Activated T-helper 9 cell treated with anti-CD3 and anti-CD28 coated beads, Interleukin-2, amount 50 U/mL, for 16 hours (primary cell): ENCODE measurements at regions not wholly inside any gene's neighbourhood (a gene's known extent, or its start where the extent isn't known, plus 50 kb on each side); places are given as distances from the start of the nearest gene placed in this dataset.

Experiments
- DNase-seq: peaks from one replicate; pipeline ENCODE4 v3.0.0-alpha.2; 2020; ENCODE audit warnings: low read depth

DNA sequence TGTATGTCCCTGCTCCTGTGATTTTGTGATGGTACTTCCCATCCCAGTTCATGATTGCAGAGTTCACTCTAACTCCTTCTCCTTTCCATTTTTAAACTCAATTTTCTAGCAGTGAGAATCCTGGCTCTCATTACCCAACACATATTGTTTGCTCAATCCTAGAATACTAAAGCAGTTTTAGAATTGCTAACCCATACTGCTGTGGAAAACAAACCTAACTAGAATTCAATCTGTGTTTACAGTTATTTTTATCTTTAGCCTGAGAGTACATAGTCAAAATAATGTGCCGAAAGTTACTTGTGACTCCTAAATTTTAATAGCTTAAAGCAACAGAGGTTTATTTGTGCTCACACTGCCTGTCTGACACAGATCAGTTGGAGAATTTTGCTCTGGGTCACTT lies 508.0 kb downstream of the AACS start:
- DNase-seq: no peak

DNA sequence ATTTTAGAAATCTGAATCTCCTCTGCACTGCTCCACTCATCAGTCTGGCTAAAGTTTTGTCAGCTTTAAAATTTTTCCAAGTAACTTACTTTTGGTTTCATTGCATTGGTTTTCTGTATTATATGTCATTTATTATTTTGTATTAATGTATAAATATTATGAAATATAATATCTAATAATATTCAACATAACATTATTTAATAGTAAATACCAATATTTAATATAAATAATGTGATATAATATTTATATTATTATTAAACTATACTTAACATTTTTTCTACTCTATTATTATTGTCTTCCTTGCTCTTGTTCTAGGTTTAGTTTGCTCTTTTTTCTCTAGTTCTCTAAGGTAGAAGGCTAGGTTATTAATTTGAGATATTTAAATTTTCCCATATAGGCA lies 512.1 kb downstream of the AACS start:
- DNase-seq: no peak

DNA sequence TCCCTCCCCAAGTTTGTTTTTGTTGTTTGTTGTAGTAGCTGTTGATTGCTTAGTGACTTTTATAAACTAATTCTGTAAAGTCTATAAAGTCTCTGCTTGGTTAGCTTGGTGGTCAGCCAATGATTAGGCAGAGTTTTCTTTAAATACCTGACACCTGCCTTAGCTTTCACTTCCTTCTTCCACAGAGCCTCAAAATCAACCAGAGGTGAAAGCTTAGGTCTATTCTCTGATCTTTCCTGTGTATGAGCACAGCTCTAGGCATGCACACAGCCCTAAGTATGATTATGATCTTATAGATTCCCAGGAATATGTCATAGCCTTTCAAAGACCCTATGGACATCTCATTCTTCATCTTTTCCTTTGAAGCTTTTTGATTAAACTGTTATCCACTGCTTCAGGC lies 514.7 kb downstream of the AACS start:
- DNase-seq: no peak

DNA sequence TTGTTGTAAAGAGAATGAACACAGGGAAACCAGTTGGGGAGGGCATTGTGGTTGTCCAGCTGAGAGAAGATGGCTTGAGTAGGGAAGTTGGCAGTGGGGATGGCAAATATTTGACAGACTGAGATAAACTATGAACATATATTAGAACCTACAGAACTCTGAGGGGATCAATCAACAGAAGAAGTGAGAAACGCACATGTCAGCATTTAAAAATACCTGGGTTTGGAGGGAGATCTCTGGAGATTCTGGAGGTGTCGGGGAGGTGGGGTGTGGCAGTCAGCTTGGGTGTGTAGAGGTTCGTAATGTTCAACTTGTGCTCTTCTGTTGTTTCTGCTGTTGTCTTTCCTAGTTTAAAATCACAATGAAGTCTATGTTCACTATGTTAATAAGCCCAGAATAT lies 517.8 kb downstream of the AACS start:
- no peak for DNase-seq

DNA sequence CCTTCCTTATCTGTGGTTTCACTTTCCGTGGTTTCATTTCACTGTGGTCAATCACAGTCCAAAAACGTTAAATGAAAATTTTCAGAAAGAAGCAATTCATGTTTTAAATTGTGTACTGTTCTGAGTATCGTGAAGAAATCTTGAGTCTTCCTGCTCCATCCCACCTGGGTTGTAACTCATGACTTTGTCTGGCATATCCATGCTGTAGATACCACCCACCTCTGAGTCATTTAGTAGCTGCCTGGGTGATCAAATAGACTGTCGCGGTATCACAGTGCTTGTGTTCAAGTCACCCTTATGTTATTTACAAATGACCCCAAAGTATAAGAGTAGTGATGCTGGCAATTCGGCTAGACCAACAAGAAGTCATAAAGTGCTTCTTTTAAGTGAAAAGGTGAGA lies 521.2 kb downstream of the AACS start:
- DNase-seq: no peak

DNA sequence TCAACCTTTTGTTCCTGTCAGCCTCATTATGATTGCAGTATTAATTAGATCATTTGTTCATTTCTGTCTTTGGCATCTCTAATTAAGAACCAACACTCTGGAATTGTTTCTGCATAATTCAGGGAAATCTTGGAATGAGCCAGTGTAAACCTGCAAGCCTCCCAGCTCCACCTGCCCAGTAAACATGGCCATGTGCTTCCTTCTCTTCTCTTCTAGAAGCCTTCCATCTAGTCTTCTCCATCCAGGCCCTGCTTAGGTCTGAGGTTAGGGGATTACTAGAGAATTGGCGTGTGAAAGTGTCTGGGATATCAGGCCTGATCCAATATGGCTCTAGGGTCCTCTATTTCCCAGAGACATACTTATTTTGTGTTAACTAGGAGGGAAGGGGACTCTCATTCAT lies 528.0 kb downstream of the AACS start:
- no peak for DNase-seq

DNA sequence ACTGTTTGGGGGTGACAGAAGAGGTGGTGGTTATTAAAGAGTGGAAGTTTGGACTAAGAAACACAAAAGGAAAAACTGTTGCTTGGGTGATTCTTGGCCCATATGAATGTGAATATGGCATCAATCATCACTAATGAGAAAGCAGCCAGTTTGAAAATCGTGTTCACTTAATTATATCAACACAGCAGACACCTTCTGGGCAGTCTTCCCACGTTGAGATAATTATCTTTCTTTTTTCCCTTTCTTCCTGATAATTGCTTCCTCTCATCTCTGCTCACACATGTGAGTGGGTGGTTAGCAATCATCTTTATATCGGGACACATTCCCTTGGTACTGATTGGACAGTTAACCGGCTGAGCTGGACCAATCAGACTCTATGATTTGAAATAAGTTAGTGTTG lies 539.7 kb downstream of the AACS start:
- DNase-seq: no peak

DNA sequence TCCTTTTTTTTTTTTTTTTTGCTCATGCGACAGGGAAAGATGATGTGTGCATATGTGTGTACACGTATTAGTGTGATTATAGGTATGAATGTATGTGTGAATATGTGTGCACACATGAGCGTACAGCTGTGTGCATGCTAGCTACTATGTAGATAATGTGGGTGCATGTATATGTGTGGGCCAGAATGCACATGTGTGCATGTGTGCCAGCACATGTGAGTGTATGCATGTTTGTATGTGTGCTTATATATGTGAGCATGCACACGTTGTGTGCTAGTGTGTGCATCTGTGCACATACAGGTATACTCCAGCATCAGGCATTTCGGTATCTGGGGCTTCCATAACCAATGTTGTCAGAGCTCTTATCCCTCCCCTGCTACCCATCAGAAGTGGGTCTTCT lies 541.1 kb downstream of the AACS start:
- no peak for DNase-seq

DNA sequence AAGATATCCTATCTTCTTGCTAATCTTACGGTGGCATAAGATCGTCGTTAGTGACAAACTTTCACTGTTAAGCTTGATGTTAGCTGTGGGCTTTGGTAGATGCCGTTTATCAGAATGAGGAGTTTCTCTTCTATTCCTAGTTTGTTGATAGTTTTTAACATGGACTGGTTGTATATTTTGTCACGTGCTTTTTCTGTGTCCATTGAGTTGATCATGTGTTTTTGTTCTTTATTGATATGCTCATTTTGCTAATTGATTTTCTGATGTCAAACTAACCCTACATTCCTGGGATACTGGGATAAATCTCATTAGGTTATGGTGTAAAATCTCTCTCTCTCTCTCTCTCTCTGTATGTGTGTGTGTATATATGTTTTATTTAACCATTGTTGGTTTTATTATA lies 545.1 kb downstream of the AACS start:
- no peak for DNase-seq

DNA sequence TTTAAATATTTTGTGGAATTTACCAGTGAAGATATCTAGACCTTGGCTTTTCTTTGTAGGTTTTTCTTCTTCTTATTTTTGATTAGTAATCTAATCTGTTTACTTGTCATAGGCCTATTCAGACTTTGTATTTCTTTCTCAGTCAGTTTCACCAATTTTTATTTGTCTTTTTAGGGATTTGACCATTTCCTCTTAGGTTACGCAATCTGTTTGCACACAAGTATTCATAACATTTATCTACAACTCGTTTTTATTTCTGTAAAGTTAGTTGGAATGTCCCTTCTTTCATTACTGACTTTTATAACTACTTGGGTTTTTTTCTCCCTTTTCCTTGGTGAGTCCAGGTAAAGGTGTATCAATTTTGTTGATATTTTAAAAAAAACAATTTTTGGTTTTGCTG lies 545.7 kb downstream of the AACS start:
- DNase-seq: no peak

DNA sequence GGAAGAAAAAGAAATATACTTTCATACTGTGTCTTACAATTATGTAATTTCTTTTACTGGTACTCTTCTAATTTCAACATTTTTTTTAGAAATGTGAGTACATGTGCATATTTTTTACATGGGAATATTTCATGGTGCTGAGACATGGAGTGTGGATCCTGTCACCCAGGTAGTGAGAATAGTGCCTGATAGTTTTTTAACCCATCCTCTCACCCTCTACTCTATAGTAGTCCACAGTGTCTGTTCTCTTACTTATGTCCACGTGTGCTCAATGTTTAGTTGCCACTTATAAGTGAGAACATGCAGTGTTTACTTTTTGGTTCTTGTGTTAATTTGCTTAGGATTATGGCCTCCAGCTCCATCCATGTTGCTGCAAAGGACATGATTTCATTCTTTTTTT lies 548.8 kb downstream of the AACS start:
- no peak for DNase-seq

DNA sequence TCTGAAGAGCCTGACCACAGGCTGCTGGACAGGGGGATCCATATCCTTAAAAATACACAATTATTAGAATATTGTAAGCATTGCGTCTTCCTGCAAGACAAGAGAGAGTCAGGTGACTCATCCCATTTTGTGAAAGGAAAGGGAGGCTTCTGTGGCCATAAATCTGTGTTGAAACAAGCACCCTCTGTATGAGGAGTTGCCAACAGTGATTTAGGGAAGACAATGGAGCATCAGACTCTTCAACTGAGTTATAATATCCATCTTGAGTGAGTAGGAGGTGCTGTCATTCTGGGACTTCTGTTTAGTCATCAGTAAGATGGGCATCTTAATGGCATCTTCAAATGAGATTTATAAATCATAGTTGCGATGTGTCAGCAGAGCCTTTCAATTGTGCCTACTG lies 554.5 kb downstream of the AACS start:
- DNase-seq: no peak

DNA sequence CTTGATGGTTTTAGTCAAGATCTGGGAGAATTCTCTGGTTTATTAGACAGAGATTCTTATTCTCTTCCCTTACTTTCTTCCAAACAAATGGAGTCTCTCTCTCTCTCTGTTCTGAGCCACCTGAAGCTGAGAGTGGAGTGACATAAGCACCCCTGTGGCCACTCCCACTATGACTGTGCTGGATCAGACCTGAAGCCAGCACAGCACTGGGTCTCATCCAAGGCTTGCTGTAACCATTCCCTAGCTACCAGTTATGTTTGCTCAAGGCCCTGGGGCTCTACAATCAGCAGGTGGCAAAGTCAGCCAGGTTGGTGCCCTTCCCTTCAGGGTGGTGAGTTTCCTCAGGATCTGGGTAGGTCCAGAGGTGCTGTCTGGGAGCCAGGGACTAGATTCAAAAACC lies 568.5 kb downstream of the AACS start:
- no peak for DNase-seq

DNA sequence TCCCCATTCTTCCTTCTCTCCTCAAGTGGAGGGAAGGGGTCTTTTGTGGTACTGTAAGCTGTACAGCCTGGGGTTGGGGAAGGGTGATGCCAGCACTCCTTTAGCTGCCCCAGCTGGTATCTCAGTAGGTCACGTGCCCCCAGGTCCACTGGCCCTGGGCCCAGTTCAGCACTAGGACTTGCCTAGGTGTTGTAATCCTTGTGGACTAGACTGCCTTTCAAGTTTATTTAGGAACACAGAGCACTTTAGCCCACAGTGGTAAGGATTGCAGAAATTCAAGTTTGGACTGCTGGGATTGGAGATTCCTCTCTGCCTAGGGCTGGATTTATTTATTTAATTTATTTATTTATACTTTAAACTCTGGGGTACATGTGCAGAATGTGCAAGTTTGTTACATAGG lies 569.6 kb downstream of the AACS start:
- no peak for DNase-seq

DNA sequence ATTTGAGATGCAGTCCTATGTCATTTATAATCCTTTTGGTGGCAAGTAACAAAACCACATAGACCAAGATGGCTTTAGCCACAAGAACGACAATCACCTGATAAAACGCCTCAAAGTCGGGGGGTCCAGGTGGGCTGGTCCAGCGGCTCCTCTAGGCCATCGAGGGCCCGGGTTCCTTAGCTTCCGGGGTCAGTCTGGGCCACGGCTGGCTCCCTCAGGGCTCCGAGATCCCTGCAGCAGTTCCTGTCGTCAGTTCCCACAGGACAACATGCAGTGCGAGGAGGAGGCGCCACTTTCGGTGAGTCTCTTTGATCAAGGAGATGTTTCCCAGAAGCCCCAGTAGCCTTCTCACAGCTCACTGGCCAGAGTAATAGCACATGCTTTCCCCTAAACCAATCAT lies 574.6 kb downstream of the AACS start:
- DNase-seq: no peak

DNA sequence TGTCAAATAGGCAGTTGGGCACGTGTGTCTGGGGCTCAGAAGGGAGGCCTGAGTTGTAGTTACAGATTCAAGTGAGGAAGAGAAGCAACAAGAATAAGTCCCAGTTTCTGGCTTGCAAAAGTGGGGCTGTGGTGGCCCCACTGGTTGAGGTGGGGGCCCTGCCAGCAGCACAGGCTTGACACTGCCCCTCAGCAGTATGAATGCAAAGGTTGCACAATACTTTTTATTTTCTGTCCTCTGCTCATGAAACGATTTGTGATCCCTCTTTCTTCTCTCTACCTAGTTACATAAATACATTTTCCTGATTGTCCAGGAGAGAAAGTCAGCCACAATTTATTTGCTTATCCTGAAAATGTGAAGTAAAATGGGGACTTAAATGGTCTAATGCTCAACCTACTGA lies 577.8 kb downstream of the AACS start:
- no peak for DNase-seq

DNA sequence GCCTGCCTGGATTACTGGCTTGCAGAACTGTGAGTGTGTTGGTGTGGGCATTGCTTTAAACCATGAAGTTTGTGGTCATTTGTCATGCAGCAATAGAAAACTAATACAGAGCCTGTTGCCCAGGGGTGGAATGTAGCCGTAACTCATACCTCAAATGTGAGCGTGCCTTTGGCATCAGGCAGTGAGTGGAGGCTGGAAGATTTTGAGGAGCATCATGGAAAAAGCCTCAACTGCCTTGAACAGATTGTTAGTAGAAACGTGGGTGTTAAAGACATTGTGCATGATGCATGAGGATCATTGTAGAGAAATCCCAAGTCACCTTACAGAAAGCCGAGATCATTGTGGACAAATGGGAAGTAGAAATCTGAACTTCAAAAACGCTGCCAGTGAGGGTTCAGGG lies 580.5 kb downstream of the AACS start:
- DNase-seq: no peak

DNA sequence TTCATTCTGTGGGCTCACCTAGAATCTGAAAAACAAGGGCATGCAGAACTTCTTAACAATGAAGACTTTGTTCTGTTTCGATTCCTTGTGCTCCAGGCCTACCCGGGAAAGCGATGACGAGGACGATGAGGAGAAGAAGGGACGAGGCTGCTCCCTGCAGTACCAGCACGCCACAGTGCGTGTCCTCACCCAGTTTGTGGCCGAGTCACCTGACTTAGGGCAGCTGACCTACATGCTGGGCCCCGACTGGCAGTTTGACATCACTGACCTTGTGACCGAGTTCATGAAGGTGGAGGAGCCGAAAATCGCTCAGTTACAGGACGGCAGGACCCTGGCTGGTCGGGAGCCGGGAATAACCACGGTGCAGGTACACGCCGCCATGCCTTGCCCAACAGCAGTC lies 585.4 kb downstream of the AACS start:
- no peak for DNase-seq

DNA sequence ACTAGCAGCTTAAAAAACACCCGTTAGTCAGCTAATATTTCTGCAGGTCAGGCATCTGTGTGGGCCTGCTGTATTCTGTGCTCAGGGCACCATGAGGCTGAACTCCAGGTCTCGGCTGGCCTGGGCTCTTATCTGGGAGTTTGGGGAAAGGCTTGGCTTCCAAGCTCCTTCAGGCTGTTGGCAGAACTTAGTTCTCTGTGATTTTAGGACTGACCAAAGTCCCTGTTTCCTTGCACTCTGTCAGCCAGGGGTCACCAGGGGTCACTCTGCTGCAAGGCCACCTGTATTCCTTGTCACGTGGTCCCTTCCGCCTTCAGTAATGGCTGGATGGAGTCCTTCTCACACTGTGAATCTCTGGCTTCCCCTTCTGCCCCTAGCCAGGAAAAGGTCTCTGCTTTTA lies 586.4 kb downstream of the AACS start:
- no peak for DNase-seq

DNA sequence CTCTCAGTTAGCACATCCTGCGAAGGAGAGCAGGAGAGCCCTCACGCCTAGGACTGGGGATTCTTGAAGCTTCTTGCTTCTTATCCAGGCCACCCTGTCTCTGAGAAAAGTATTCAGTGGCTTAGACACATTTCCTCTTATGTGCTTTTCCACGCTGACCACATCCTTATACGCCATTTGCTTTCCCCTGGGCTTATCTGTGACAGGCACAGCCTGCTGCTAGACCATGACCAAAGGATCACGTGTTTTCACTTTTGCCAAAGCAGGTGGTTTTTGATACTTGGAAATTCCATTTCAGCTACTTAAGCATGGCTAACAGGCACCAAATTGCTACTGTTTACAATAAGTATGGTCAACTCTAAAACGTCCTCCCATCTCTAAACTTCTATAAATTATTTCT lies 587.4 kb downstream of the AACS start:
- no peak for DNase-seq

DNA sequence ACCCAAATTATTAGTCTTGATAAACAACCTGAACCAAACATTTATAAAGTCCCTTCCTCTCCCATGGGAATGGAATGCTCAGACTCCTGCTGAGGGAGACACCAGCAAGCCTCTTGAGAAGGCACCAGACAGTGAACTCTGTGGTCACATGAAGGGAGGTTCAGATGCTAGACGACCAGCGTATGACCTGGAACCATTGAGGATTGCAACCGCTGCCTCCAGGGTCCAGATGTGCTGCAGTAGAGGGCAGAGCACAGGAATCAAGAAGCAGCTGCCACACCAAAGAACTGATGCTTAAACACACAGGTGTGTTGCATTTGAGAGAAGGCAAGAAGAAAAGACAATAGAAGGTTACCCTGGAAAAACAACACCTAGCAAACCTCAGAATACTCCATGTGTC lies 592.4 kb downstream of the AACS start:
- DNase-seq: no peak

DNA sequence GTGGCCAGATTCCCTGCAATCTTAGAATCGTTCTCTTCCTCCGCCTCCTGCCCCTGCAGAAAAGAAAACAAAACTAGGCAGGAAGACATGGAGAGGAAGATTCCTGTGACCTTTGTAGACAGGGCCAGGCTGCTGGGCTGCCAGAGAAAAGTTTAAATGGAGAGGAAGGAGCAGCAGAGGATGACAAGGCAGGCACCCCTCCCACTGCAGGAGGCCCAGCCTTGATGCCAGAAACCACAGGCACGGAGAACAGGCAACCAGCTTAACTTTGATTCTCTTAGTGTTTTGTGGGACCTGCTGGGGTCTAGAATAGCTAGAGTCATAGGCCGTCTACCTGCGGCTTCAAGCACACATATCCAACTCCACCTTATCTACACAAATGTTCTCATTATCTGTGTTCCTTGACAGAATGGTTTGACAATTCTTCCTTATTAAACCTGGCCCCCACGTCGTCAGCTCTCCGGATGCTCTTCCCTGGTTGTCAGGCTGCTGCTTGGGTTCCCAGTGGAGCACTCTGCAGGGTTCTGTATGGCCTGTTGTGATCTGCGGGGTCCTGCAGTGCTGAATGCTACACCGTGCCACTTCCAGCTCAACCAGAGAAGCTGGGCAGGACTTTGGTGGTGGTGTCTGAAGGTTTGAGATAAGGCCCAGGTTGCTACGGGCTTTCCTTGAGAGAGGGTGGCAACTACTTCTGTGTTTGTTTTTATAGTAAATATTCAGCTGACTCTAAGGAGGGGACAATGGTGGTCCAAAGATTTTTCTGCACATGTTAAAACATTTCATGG lies 609.5 kb downstream of the AACS start:
- no peak for DNase-seq

DNA sequence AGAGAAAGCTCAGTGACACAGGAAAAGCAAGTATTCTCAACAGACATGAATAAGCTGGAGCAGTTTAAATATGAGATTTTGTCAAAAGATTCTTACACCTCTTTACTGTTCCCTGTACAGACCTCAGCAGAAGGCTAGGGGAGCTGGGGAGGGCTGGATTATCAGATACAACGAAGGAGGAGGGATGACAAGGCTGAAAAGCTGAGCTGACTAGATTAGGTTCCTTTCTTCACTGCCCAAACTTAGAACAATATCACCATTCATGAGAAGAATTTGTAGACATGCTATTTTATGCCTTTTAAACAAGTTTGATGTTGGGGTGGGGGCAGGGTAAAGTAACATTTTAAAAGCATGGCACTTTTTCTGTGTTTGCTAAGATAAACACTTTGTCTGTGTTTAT lies 611.1 kb downstream of the AACS start:
- DNase-seq: no peak

DNA sequence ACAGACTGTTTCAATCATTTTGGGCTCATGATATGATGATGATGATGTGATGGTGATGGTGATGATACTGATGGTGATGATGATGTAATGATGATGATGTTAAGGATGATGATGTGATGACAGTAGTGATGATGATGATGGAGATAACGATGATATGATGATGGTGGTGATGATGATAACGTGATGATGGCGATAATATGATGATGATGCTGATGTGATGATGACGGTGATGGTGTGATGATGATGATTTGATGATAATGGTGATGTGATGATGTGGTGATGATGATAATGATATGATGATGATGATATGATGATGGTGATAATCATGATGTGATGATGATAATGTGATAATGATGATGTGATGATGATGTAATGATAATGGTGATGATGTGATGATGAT lies 612.6 kb downstream of the AACS start:
- no peak for DNase-seq

DNA sequence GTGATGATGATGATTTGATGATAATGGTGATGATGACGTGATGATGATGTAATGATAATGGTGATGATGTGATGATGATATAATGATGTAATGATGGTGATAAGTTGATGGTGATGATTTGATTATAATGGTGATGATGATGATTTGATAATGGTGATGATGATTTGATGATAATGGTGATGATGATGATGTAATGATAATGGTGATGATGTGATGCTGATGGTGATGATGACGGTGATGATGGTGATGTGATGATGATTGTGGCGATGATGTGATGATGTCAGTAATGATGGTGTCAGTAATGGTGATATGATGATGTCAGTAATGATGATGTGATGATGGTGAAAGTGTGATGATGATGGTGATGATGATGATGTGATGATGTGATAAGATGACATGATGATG lies 613.4 kb downstream of the AACS start:
- no peak for DNase-seq
